ENCODE measurements at regions not wholly inside any gene's neighbourhood (a gene's known extent, or its start where the extent isn't known, plus 50 kb on each side); places are given as distances from the start of the nearest gene placed in this dataset.

DNA sequence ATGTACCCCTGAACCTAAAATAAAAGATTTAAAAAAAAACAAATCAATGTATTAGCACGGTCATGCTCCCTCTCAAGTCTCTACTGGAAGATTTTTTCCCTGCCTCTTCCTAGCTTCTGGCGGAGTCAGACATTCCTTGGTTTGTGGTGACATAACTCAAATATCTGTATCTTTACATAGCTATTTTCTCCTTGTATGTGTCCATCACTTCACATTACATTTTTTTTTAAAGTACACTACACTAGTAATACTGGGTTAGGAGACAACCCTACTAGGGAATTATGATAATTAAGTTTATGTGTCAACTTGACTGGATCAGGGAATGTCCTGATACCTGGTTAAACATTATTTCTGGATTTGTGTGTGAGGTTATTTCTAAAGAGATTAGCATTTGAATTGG is 1197.9 kb downstream of the TECRL start:
- TF ChIP-seq KDM1A (CRISPR knock-in tag; IDR thresholded peaks at IDR 0.05) (no peak), SYNCRIP (IDR thresholded peaks at IDR 0.05; ENCODE audit: insufficient read depth, low read depth, low read length) (no peak), FOXP4 (CRISPR knock-in tag; IDR thresholded peaks at IDR 0.05) (no peak), NFYB (CRISPR knock-in tag; IDR thresholded peaks at IDR 0.05) (no peak)
- TF ChIP-seq, protein P1, sequence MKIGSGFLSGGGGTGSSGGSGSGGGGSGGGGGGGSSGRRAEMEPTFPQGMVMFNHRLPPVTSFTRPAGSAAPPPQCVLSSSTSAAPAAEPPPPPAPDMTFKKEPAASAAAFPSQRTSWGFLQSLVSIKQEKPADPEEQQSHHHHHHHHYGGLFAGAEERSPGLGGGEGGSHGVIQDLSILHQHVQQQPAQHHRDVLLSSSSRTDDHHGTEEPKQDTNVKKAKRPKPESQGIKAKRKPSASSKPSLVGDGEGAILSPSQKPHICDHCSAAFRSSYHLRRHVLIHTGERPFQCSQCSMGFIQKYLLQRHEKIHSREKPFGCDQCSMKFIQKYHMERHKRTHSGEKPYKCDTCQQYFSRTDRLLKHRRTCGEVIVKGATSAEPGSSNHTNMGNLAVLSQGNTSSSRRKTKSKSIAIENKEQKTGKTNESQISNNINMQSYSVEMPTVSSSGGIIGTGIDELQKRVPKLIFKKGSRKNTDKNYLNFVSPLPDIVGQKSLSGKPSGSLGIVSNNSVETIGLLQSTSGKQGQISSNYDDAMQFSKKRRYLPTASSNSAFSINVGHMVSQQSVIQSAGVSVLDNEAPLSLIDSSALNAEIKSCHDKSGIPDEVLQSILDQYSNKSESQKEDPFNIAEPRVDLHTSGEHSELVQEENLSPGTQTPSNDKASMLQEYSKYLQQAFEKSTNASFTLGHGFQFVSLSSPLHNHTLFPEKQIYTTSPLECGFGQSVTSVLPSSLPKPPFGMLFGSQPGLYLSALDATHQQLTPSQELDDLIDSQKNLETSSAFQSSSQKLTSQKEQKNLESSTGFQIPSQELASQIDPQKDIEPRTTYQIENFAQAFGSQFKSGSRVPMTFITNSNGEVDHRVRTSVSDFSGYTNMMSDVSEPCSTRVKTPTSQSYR (CRISPR knock-in tag; IDR thresholded peaks at IDR 0.05; ENCODE audit: borderline replicate concordance), result no peak

All from HepG2 (cell line).